Endodermal cell (in vitro differentiated cells): ENCODE measurements at regions not wholly inside any gene's neighbourhood (a gene's known extent, or its start where the extent isn't known, plus 50 kb on each side); places are given as distances from the start of the nearest gene placed in this dataset.
"Not testable (repeated sequence)": the region's sequence is repeated elsewhere in the genome, so short reads cannot be mapped to it uniquely, and the experiment has no call there.

ENCODE experiments used
- DNase-seq: peaks from one replicate; pipeline ENCODE4 v3.0.0-alpha.2; 2017
- H3K27ac ChIP-seq: 2 replicates; pipeline ENCODE4 v1.5.1; 2013; ENCODE audit warnings: mild to moderate bottlenecking, low read depth, low read length, moderate library complexity
- H3K27me3 ChIP-seq: 2 replicates; pipeline ENCODE4 v1.6.1; 2013; ENCODE audit warnings: mild to moderate bottlenecking, low read length, moderate library complexity; ENCODE audit not compliant: insufficient read depth, control insufficient read depth, poor library complexity, severe bottlenecking
- H3K36me3 ChIP-seq: 2 replicates; pipeline ENCODE4 v1.7.0; 2013; ENCODE audit warnings: mild to moderate bottlenecking, low read length, moderate library complexity; ENCODE audit not compliant: control insufficient read depth, insufficient read depth
- H3K4me1 ChIP-seq: one replicate; pipeline ENCODE4 v1.7.0; 2013; ENCODE audit warnings: low read length; ENCODE audit not compliant: control insufficient read depth, insufficient read depth
- H3K4me3 ChIP-seq: 2 replicates; pipeline ENCODE4 v1.5.1; 2013; ENCODE audit warnings: mild to moderate bottlenecking, low read length, moderate library complexity
- H3K9ac ChIP-seq: 2 replicates; pipeline ENCODE4 v1.6.1; 2013; ENCODE audit warnings: mild to moderate bottlenecking, low read length, moderate library complexity; ENCODE audit not compliant: poor library complexity, severe bottlenecking; ENCODE audit errors: extremely low read depth
- H3K9me3 ChIP-seq: 2 replicates; pipeline ENCODE4 v1.6.1; 2013; ENCODE audit warnings: mild to moderate bottlenecking, low read length, moderate library complexity; ENCODE audit not compliant: control insufficient read depth
- H3K27ac Mint-ChIP-seq: 2 replicates; pipeline ENCODE4 v1.8.0; 2020; ENCODE audit warnings: mixed read lengths
- H3K27me3 Mint-ChIP-seq: 2 replicates; pipeline ENCODE4 v1.8.0; 2021; ENCODE audit warnings: mild to moderate bottlenecking, mixed read lengths; ENCODE audit not compliant: insufficient read depth
- H3K36me3 Mint-ChIP-seq: 2 replicates; pipeline ENCODE4 v1.8.0; 2020; ENCODE audit warnings: low read depth, mixed read lengths
- H3K4me1 Mint-ChIP-seq: 2 replicates; pipeline ENCODE4 v1.8.0; 2020; ENCODE audit warnings: mixed read lengths
- H3K4me3 Mint-ChIP-seq: 2 replicates; pipeline ENCODE4 v1.8.0; 2020; ENCODE audit warnings: mild to moderate bottlenecking, moderate library complexity, mixed read lengths
- H3K9me3 Mint-ChIP-seq: 2 replicates; pipeline ENCODE4 v1.8.0; 2020; ENCODE audit warnings: mild to moderate bottlenecking, mixed read lengths
- WGBS, 2 experiments: methylation state at CpG; one replicate each; pipeline versions ENCODE4 v1.1.5 to v1.1.7; 2013; ENCODE audit warnings: missing lambda C conversion rate in 2 of 2, mixed read lengths in 1 of 2; ENCODE audit not compliant: insufficient coverage in 1 of 2, insufficient read length in 1 of 2; 5-methylcytosine and 5-hydroxymethylcytosine counted together
- TF ChIP-seq, protein P1 (sequence below): fragments of 200-600 bp; sonication (generic); conservative IDR thresholded peaks from 2 replicates; pipeline ENCODE4 v1.5.0; 2021; ENCODE audit warnings: antibody characterized with exemption, mild to moderate bottlenecking

DNA sequence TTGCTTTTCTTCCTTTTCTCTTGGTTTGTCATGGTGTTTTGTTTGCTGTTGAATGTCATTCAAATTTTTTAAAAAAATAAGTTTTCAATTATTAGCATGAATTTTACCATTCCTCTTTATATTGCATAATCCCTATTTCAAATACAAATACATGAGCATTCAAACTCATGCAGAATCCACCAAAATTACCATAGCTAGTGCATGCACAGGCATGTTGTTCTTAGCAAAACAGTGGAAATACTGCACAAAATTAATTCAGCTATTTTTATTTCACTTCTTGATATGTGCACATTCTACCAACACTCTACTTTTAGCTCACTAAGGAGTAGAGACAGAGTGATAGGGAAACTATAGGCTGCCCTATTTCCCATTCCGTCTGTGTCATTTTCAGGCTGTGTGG, 670.1 kb upstream of the LRRN3 start:
- no peak for DNase-seq
- Mint-ChIP-seq H3K27ac (no peak overlapping the region), H3K9me3 (no peaks in the 10 kb centered on the region), H3K4me1 (peaks cover 27% of the 10 kb centered on the region), H3K36me3 (no peaks in the 10 kb centered on the region), H3K4me3 (no peak overlapping the region), H3K27me3 (no peaks in the 10 kb centered on the region)
- no peak overlapping the region for H3K4me3 ChIP-seq
- no peaks in the 10 kb centered on the region for H3K27me3 ChIP-seq
- TF ChIP-seq, protein P1, sequence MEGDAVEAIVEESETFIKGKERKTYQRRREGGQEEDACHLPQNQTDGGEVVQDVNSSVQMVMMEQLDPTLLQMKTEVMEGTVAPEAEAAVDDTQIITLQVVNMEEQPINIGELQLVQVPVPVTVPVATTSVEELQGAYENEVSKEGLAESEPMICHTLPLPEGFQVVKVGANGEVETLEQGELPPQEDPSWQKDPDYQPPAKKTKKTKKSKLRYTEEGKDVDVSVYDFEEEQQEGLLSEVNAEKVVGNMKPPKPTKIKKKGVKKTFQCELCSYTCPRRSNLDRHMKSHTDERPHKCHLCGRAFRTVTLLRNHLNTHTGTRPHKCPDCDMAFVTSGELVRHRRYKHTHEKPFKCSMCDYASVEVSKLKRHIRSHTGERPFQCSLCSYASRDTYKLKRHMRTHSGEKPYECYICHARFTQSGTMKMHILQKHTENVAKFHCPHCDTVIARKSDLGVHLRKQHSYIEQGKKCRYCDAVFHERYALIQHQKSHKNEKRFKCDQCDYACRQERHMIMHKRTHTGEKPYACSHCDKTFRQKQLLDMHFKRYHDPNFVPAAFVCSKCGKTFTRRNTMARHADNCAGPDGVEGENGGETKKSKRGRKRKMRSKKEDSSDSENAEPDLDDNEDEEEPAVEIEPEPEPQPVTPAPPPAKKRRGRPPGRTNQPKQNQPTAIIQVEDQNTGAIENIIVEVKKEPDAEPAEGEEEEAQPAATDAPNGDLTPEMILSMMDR: no peak
- 92% methylated on average over 1 of the region's 1 CpG; no CpG with 5 or more reads in 1 of the 2 experiments for WGBS, 2 experiments
- H3K36me3 ChIP-seq: no peaks in the 10 kb centered on the region
- no peaks in the 10 kb centered on the region for H3K9me3 ChIP-seq
- H3K9ac ChIP-seq: no peak overlapping the region
- no peak overlapping the region for H3K27ac ChIP-seq
- peaks cover 4% of the 10 kb centered on the region for H3K4me1 ChIP-seq

DNA sequence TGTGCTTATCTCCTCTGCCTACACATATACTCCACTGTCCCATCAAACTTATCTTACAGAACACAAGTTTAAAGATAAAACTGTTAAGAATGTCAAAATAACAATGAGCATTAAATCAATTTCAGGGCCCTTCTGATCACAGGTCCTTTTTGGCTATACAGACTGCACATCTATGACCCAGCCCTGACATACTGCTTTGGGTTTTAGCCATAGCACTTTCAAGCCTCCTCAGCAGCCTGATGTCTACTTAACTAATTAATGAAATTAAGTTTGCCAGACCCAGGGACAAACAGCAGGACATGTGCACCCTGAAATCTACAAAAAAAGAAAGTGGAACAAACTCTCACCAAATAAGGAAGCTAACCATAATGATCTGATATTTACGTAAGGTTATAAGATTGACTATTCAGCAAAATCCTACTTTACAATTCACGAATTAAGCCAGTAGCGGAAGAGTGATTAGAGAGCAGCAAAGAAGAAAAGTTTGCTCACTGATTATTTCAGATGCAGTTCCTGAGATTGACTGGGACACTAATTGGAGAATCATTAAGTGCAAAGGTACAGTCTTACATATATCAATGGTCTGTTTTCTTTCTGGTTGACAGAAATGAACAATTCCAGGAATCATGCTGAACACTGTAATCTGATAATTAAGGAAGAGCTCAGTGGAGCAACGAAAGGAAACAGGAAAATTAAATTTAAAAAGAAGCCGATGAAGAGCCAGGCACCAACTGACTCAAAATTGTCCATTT, 669.3 kb upstream of the LRRN3 start:
- no peak overlapping the region for H3K27ac Mint-ChIP-seq
- H3K9ac ChIP-seq: no peak overlapping the region
- H3K4me1 Mint-ChIP-seq: peaks cover 22% of the 10 kb centered on the region

DNA sequence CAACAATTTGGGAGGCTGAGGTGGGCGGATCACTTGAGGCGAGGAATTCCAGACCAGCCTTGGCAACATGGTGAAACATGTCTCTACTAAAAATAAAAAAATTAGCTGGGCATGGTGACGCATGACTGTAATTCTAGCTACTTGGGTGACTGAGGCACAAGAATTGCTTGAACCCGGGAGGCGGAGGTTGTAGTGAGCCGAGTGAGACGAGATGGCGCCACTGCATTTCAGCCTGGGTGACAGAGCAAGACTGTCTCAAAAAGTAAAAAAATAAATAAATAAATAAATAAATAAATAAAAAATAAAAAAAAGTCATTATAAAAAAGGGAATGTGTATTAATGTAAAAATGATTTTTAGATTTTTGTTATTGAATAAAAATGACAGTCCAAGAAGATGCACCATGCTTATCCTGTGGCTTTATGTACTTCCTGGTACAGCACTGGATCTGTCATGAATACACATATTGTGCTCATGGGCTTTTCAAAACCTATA, 658.8 kb upstream of the LRRN3 start:
- H3K4me3 ChIP-seq: no peak overlapping the region
- H3K27ac ChIP-seq: no peak overlapping the region
- no peaks in the 10 kb centered on the region for H3K27me3 Mint-ChIP-seq
- WGBS, 2 experiments: 96% methylated on average over 4 to 8 of the region's 8 CpGs
- H3K9me3 Mint-ChIP-seq: no peaks in the 10 kb centered on the region
- H3K27me3 ChIP-seq: no peaks in the 10 kb centered on the region
- no peaks in the 10 kb centered on the region for H3K9me3 ChIP-seq
- peaks cover 9% of the 10 kb centered on the region for H3K4me1 ChIP-seq
- H3K36me3 ChIP-seq: no peaks in the 10 kb centered on the region
- peaks cover 6% of the 10 kb centered on the region for H3K4me1 Mint-ChIP-seq
- no peak overlapping the region for H3K27ac Mint-ChIP-seq
- TF ChIP-seq, protein P1: no peak
- H3K36me3 Mint-ChIP-seq: no peaks in the 10 kb centered on the region
- DNase-seq: no peak
- H3K9ac ChIP-seq: no peak overlapping the region
- no peak overlapping the region for H3K4me3 Mint-ChIP-seq

More for the DNA sequence above, 669.3 kb upstream of the LRRN3 start:
- Histone ChIP-seq H3K9me3 (no peaks in the 10 kb centered on the region), H3K36me3 (no peaks in the 10 kb centered on the region), H3K4me1 (peaks cover 4% of the 10 kb centered on the region), H3K27me3 (no peaks in the 10 kb centered on the region), H3K4me3 (no peak overlapping the region), H3K27ac (no peak overlapping the region)
- Mint-ChIP-seq H3K4me3 (no peak overlapping the region), H3K27me3 (no peaks in the 10 kb centered on the region), H3K9me3 (no peaks in the 10 kb centered on the region), H3K36me3 (no peaks in the 10 kb centered on the region)
- TF ChIP-seq, protein P1: no peak
- DNase-seq: no peak
- 97 to 100% methylated on average over 1 to 5 of the region's 5 CpGs for WGBS, 2 experiments

DNA sequence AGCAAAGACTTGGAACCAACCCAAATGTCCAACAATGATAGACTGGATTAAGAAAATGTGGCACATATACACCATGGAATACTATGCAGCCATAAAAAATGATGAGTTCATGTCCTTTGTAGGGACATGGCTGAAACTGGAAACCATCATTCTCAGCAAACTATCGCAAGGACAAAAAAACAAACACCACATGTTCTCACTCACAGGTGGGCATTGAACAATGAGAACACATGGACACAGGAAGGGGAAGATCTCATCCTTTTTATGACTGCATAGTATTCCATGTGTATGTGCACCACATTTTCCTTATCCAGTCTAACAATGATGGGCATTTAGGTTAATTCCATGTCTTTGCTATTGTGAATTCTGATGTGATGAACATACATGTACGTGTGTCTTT, 652.0 kb upstream of the LRRN3 start:
- not testable (repeated sequence) for H3K27ac Mint-ChIP-seq, H3K9me3 ChIP-seq, H3K36me3 ChIP-seq, DNase-seq, H3K27me3 Mint-ChIP-seq, H3K27me3 ChIP-seq, H3K4me3 Mint-ChIP-seq, H3K36me3 Mint-ChIP-seq, H3K9ac ChIP-seq, H3K4me3 ChIP-seq, H3K27ac ChIP-seq
- 80 to 97% methylated on average over 1 to 2 of the region's 2 CpGs for WGBS, 2 experiments
- H3K4me1 ChIP-seq: peaks cover 11% of the 10 kb centered on the region
- Mint-ChIP-seq H3K4me1 (peaks cover 21% of the 10 kb centered on the region), H3K9me3 (peaks cover 11% of the 10 kb centered on the region)
